ENCODE measurements at regions not wholly inside any gene's neighbourhood (a gene's known extent, or its start where the extent isn't known, plus 50 kb on each side); places are given as distances from the start of the nearest gene placed in this dataset.

DNA sequence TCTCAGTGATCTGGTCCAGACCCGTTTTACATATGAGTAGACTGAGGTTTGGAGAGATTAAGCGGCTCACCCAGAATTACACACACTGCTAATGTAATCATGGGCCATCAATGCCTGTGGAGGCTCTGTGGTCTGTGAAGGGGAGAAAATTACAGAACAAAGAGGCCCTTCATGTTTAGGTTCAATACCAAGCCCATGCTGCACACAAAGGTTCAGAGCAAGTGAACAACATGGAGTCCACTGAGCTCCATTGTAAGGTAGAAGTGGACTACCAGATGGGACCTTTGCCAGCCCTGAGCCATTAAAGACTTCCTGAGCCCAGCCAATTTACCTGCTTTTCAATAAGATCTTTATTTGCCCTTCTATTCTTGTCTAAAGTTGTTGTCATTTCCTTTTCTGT is 109.8 kb downstream of the LUZP4 start:
- Histone ChIP-seq H3K4me1 (ENCODE audit: control insufficient read depth in 3 of 3, insufficient read depth in 3 of 3, low read length in 3 of 3) (no peaks in the 10 kb centered on the region), H3K9me3 (ENCODE audit: control insufficient read depth in 3 of 3, low read length in 3 of 3) (no peaks in the 10 kb centered on the region), H3K27ac (ENCODE audit: low read depth, low read length) (no peak overlapping the region), H3K4me3 (ENCODE audit: low read length in 3 of 3) (no peak overlapping the region), H3K27me3 (ENCODE audit: control insufficient read depth in 3 of 3, insufficient read depth in 3 of 3, low read length in 3 of 3) (peaks cover 0 to 3% (median 0%) of the 10 kb centered on the region in 3 donors), H3K9ac (ENCODE audit: low read depth in 1 of 3, low read length in 3 of 3) (no peak overlapping the region), H3K36me3 (ENCODE audit: control insufficient read depth in 3 of 3, insufficient read depth in 3 of 3, low read length in 3 of 3) (no peaks in the 10 kb centered on the region)

DNA sequence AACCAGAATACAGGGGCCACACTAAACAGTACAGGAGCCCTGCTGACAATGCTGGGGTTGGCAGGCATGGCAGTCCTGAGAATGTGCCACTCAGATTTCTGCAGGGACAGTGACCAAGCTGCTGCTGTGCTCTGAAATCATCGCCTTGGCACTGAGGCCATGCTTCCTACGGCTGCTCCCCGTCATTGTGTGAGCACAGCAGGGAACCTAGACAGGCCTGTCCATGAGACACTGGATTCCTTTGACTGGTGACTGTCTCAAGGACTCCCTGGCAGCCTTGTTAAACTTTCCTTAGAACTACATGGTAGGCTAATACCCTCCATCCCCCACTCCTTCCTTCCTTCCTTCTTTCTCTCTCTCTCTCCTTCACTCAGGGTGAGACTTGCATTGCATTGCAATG is 111.4 kb downstream of the LUZP4 start:
- no peak overlapping the region for H3K27ac ChIP-seq (ENCODE audit: low read depth, low read length)
- no peak overlapping the region for H3K9ac ChIP-seq (ENCODE audit: low read depth in 1 of 3, low read length in 3 of 3)
- no peaks in the 10 kb centered on the region for H3K4me1 ChIP-seq (ENCODE audit: control insufficient read depth in 3 of 3, insufficient read depth in 3 of 3, low read length in 3 of 3)
- H3K9me3 ChIP-seq (ENCODE audit: control insufficient read depth in 3 of 3, low read length in 3 of 3) = no peaks in the 10 kb centered on the region
- H3K27me3 ChIP-seq (ENCODE audit: control insufficient read depth in 3 of 3, insufficient read depth in 3 of 3, low read length in 3 of 3) = peaks cover 0 to 3% (median 0%) of the 10 kb centered on the region in 3 donors
- no peaks in the 10 kb centered on the region for H3K36me3 ChIP-seq (ENCODE audit: control insufficient read depth in 3 of 3, insufficient read depth in 3 of 3, low read length in 3 of 3)
- no peak overlapping the region for H3K4me3 ChIP-seq (ENCODE audit: low read length in 3 of 3)

DNA sequence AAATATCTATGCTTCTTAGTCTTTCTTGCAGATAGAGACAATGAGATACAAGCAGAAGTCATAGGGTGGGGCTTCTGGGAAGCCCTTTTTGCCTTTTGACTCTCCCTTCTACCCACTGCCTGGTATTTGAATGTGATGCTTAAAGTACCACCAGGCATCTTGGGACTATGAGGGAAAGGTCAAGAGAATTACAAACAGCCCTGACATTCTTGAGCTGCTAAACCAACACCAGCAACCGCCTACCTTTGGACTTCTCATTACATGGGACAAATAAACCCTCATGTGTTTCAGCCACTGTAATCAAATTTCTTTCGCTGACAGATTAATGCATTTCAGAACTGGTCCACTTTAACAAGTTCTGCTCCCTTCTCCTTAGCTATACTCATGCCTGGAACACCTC is 112.8 kb downstream of the LUZP4 start:
- H3K36me3 ChIP-seq (ENCODE audit: control insufficient read depth in 3 of 3, insufficient read depth in 3 of 3, low read length in 3 of 3) = no peaks in the 10 kb centered on the region
- H3K9me3 ChIP-seq (ENCODE audit: control insufficient read depth in 3 of 3, low read length in 3 of 3) = no peaks in the 10 kb centered on the region
- H3K27ac ChIP-seq (ENCODE audit: low read depth, low read length) = no peak overlapping the region
- H3K4me3 ChIP-seq (ENCODE audit: low read length in 3 of 3) = no peak overlapping the region
- no peaks in the 10 kb centered on the region for H3K4me1 ChIP-seq (ENCODE audit: control insufficient read depth in 3 of 3, insufficient read depth in 3 of 3, low read length in 3 of 3)
- no peak overlapping the region for H3K9ac ChIP-seq (ENCODE audit: low read depth in 1 of 3, low read length in 3 of 3)
- no peaks in the 10 kb centered on the region for H3K27me3 ChIP-seq (ENCODE audit: control insufficient read depth in 3 of 3, insufficient read depth in 3 of 3, low read length in 3 of 3)

DNA sequence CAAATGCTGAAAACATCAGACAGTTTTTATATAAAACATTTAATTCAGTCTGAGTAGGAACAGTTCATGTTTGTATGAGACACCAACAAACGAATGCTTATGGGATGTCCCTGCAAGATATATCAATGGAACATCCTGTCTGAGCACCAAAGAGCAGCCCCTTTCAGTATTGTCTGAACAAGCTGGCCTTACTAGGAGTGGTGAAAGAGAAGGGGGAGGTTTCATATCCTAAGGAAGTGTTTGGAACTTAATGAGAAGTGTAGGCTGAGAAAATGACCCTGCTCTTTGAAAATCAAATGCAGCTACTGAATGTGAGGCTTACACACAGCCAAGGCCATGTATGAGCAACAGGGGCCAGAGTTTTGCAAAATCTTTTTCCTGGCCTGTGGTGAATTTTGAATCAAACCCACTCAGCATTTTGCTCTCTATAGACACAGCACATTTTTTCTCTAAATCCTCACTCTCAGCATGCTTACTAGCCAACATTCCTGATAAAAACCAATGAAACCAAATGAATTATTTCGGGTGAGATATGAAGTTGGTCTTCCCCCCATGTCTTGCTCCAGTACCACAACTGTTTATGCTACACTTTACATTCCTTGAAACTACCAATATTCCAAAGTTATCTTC is 119.4 kb downstream of the LUZP4 start:
- no peaks in the 10 kb centered on the region for H3K36me3 ChIP-seq (ENCODE audit: control insufficient read depth in 3 of 3, insufficient read depth in 3 of 3, low read length in 3 of 3)
- H3K27me3 ChIP-seq (ENCODE audit: control insufficient read depth in 3 of 3, insufficient read depth in 3 of 3, low read length in 3 of 3) = no peaks in the 10 kb centered on the region
- no peaks in the 10 kb centered on the region for H3K9me3 ChIP-seq (ENCODE audit: control insufficient read depth in 3 of 3, low read length in 3 of 3)
- H3K4me3 ChIP-seq (ENCODE audit: low read length in 3 of 3) = no peak overlapping the region
- H3K9ac ChIP-seq (ENCODE audit: low read depth in 1 of 3, low read length in 3 of 3) = no peak overlapping the region
- H3K4me1 ChIP-seq (ENCODE audit: control insufficient read depth in 3 of 3, insufficient read depth in 3 of 3, low read length in 3 of 3) = no peaks in the 10 kb centered on the region
- no peak overlapping the region for H3K27ac ChIP-seq (ENCODE audit: low read depth, low read length)

DNA sequence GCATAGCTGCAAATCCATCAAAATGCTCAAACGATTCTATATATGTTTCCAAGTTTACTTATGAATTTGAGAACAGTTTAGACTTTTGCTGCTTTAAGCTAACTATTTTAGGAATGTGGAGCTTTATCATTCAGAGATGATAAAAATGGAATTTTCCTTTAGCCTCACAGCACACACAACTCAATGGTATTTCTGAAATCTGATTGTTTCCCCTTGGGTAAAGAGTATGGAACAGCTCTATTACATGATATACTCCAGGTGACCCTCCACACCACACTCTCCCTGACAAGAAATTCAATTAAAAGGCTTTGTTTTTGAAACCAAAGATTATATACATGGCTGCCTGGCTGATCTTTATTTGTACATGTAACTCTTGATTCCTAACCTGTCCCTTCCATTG is 120.0 kb downstream of the LUZP4 start:
- Histone ChIP-seq H3K9me3 (ENCODE audit: control insufficient read depth in 3 of 3, low read length in 3 of 3) (no peaks in the 10 kb centered on the region), H3K27ac (ENCODE audit: low read depth, low read length) (no peak overlapping the region), H3K27me3 (ENCODE audit: control insufficient read depth in 3 of 3, insufficient read depth in 3 of 3, low read length in 3 of 3) (no peaks in the 10 kb centered on the region), H3K36me3 (ENCODE audit: control insufficient read depth in 3 of 3, insufficient read depth in 3 of 3, low read length in 3 of 3) (no peaks in the 10 kb centered on the region), H3K4me1 (ENCODE audit: control insufficient read depth in 3 of 3, insufficient read depth in 3 of 3, low read length in 3 of 3) (no peaks in the 10 kb centered on the region), H3K4me3 (ENCODE audit: low read length in 3 of 3) (no peak overlapping the region), H3K9ac (ENCODE audit: low read depth in 1 of 3, low read length in 3 of 3) (no peak overlapping the region)

DNA sequence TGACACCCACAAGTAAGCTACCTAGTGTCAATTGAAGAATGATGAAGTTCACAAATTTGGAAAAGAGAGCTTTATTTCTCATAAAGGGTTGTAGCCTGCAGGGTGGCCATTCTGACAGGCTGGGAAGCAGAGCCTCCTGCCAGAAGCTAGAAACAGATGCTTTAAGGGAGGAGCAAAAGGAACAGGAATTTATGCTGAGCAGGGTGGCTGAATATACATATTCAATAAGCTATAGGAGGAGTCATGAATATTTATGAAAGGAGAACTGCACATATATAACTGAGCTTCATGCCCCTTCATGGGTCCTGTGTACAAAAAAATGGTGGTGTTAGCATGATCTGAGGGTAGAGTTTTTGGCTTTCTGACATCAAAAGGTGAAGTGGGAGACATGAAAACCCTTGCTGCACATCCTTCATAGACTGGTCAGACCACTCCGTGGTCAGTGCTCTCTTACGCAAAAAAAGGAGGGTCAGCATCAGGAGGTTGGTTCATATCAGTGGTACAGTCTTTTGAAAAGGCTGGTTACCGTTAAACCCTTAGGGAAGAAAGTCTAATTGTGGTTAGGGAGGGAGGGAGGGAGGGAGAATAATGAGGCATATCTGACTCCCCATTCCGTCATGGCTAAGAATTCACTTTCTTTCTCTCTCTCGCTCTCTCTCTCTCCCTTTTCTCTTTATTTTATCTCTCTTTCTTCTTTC is 121.4 kb downstream of the LUZP4 start:
- Histone ChIP-seq H3K4me1 (ENCODE audit: control insufficient read depth in 3 of 3, insufficient read depth in 3 of 3, low read length in 3 of 3) (no peaks in the 10 kb centered on the region), H3K36me3 (ENCODE audit: control insufficient read depth in 3 of 3, insufficient read depth in 3 of 3, low read length in 3 of 3) (no peaks in the 10 kb centered on the region), H3K27me3 (ENCODE audit: control insufficient read depth in 3 of 3, insufficient read depth in 3 of 3, low read length in 3 of 3) (no peaks in the 10 kb centered on the region), H3K4me3 (ENCODE audit: low read length in 3 of 3) (no peak overlapping the region), H3K9ac (ENCODE audit: low read depth in 1 of 3, low read length in 3 of 3) (no peak overlapping the region), H3K27ac (ENCODE audit: low read depth, low read length) (no peak overlapping the region), H3K9me3 (ENCODE audit: control insufficient read depth in 3 of 3, low read length in 3 of 3) (no peaks in the 10 kb centered on the region)

DNA sequence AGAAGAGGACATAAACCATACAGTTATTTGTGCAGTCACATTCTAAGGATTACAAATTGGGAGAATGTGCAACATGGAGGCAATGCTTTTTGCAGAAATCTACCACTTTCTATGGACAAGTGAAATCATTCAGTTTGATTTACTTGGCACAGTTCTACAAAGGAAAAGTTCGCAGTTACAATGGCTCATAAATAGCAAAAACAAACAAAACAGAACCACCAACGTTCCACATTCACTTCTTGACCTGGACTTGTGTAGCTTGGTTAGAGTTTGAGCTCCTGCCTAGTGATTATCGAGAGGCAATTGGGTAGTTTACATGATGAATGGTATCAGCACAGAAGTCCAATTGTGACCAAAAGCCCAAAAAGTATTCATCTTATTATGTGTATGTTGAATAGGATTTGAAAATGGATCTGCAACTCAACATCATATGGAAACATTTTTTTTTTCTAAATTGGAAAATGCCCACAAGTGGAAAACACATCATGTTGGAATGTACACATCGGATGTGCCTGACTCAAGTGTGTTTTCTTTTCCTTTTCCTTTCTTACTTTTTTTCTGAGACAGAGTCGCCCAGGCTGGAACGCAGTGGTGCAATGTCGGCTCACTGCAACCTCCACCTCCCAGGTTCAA is 123.8 kb downstream of the LUZP4 start:
- H3K9ac ChIP-seq (ENCODE audit: low read depth in 1 of 3, low read length in 3 of 3) = no peak overlapping the region
- no peaks in the 10 kb centered on the region for H3K4me1 ChIP-seq (ENCODE audit: control insufficient read depth in 3 of 3, insufficient read depth in 3 of 3, low read length in 3 of 3)
- no peaks in the 10 kb centered on the region for H3K27me3 ChIP-seq (ENCODE audit: control insufficient read depth in 3 of 3, insufficient read depth in 3 of 3, low read length in 3 of 3)
- no peaks in the 10 kb centered on the region for H3K9me3 ChIP-seq (ENCODE audit: control insufficient read depth in 3 of 3, low read length in 3 of 3)
- no peaks in the 10 kb centered on the region for H3K36me3 ChIP-seq (ENCODE audit: control insufficient read depth in 3 of 3, insufficient read depth in 3 of 3, low read length in 3 of 3)
- no peak overlapping the region for H3K4me3 ChIP-seq (ENCODE audit: low read length in 3 of 3)
- no peak overlapping the region for H3K27ac ChIP-seq (ENCODE audit: low read depth, low read length)

DNA sequence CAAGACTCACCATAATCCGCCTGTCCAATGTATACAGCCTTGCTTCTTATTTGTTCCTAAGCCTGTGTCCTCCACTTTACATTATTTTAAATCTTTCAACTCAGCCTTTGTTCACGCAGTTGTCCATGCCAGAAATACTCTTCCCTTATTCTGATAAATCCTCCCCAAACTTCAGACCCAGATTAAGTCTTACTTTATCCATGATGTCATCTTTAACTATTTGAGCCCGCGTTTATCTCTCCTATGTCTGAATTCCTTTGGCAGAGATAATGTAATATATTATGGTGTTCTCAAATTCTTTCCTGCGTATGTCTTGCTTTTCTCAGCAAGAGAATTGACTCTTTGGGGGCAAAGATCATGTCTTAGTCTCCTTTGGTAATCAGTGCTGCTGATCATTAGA is 129.6 kb downstream of the LUZP4 start:
- no peaks in the 10 kb centered on the region for H3K36me3 ChIP-seq (ENCODE audit: control insufficient read depth in 3 of 3, insufficient read depth in 3 of 3, low read length in 3 of 3)
- H3K4me1 ChIP-seq (ENCODE audit: control insufficient read depth in 3 of 3, insufficient read depth in 3 of 3, low read length in 3 of 3) = no peaks in the 10 kb centered on the region
- H3K27ac ChIP-seq (ENCODE audit: low read depth, low read length) = no peak overlapping the region
- no peak overlapping the region for H3K9ac ChIP-seq (ENCODE audit: low read depth in 1 of 3, low read length in 3 of 3)
- no peaks in the 10 kb centered on the region for H3K9me3 ChIP-seq (ENCODE audit: control insufficient read depth in 3 of 3, low read length in 3 of 3)
- no peak overlapping the region for H3K4me3 ChIP-seq (ENCODE audit: low read length in 3 of 3)
- H3K27me3 ChIP-seq (ENCODE audit: control insufficient read depth in 3 of 3, insufficient read depth in 3 of 3, low read length in 3 of 3) = no peaks in the 10 kb centered on the region

DNA sequence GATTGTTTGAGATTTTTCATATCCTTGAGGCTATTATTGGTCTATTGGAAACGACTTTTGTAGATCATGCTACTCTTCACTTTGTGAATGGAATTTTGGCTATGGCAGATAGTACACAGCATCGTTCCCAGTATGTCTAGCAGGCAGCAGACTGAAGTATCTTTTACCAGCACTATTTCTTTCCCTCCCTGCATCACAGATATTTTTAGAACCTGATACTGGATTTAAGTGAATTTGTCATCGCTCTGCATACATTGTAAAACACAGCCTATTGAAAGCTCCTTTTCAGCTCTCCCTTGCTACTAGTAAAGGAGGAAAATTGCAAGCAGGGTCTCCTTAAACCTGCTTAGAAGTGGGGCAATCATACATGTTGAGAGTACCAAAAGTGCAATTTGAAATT is 133.6 kb downstream of the LUZP4 start:
- H3K36me3 ChIP-seq (ENCODE audit: control insufficient read depth in 3 of 3, insufficient read depth in 3 of 3, low read length in 3 of 3) = no peaks in the 10 kb centered on the region
- no peaks in the 10 kb centered on the region for H3K4me1 ChIP-seq (ENCODE audit: control insufficient read depth in 3 of 3, insufficient read depth in 3 of 3, low read length in 3 of 3)
- no peak overlapping the region for H3K4me3 ChIP-seq (ENCODE audit: low read length in 3 of 3)
- H3K9ac ChIP-seq (ENCODE audit: low read depth in 1 of 3, low read length in 3 of 3) = no peak overlapping the region
- no peaks in the 10 kb centered on the region for H3K9me3 ChIP-seq (ENCODE audit: control insufficient read depth in 3 of 3, low read length in 3 of 3)
- H3K27ac ChIP-seq (ENCODE audit: low read depth, low read length) = no peak overlapping the region
- H3K27me3 ChIP-seq (ENCODE audit: control insufficient read depth in 3 of 3, insufficient read depth in 3 of 3, low read length in 3 of 3) = peaks cover 0 to 6% (median 0%) of the 10 kb centered on the region in 3 donors

DNA sequence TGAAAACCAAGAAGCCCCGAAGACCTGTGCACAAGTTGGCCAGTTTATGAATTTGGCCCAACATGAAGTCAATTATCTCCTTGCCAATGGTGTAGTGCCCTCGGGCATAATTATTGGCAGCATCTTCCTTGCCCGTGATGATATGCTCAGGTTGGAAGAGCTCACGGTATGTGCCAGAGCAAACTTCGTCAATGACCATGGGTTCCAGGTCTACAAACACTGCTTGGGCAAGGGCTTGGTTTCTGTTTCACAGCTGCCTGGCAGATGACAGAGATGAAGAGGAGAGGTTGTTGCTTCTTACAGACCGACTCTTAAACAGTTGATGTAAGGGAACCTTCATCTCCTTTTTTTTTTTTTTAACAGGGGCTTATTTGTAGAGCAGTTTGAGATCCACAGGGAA is 135.6 kb upstream of the PLS3 start:
- no peak overlapping the region for H3K27ac ChIP-seq (ENCODE audit: low read depth, low read length)
- no peak overlapping the region for H3K4me3 ChIP-seq (ENCODE audit: low read length in 3 of 3)
- H3K4me1 ChIP-seq (ENCODE audit: control insufficient read depth in 3 of 3, insufficient read depth in 3 of 3, low read length in 3 of 3) = no peaks in the 10 kb centered on the region
- peaks cover 0 to 6% (median 0%) of the 10 kb centered on the region in 3 donors for H3K27me3 ChIP-seq (ENCODE audit: control insufficient read depth in 3 of 3, insufficient read depth in 3 of 3, low read length in 3 of 3)
- H3K9me3 ChIP-seq (ENCODE audit: control insufficient read depth in 3 of 3, low read length in 3 of 3) = no peaks in the 10 kb centered on the region
- no peaks in the 10 kb centered on the region for H3K36me3 ChIP-seq (ENCODE audit: control insufficient read depth in 3 of 3, insufficient read depth in 3 of 3, low read length in 3 of 3)
- H3K9ac ChIP-seq (ENCODE audit: low read depth in 1 of 3, low read length in 3 of 3) = no peak overlapping the region

Data from skeletal muscle tissue (tissue), 3 donors.